ENCODE measurements at regions not wholly inside any gene's neighbourhood (a gene's known extent, or its start where the extent isn't known, plus 50 kb on each side); places are given as distances from the start of the nearest gene placed in this dataset.

- 68% methylated on average over 1 of the region's 1 CpG for WGBS
- DNase-seq (ENCODE audit: low spot score in 2 of 2): no peak
- no peaks in the 10 kb centered on the region for H3K36me3 ChIP-seq
Measured at GRCh38 chr13:54361460-54361859, 1332.8 kb downstream of the OLFM4 start.

GRCh38 chr13:54366728-54367127 is 1338.1 kb downstream of the OLFM4 start:
- no peaks in the 10 kb centered on the region for H3K27me3 ChIP-seq
- no peaks in the 10 kb centered on the region for H3K36me3 ChIP-seq
- 55% methylated on average over 1 of the region's 1 CpG for WGBS
- no peaks in the 10 kb centered on the region for H3K4me1 ChIP-seq
- TF ChIP-seq POLR2AphosphoS5 (IDR thresholded peaks at IDR 0.05) (no peak), POLR2A (IDR thresholded peaks at IDR 0.05) (no peak), CTCF (IDR thresholded peaks at IDR 0.05) (no peak), EP300 (IDR thresholded peaks at IDR 0.05) (no peak)
- H3K9me3 ChIP-seq: no peaks in the 10 kb centered on the region
- H3K4me3 ChIP-seq: no peak overlapping the region
- no peak for DNase-seq (ENCODE audit: low spot score in 2 of 2)
- H3K27ac ChIP-seq: no peak overlapping the region

More at GRCh38 chr13:54361460-54361859, 1332.8 kb downstream of the OLFM4 start:
- Histone ChIP-seq H3K27ac (no peak overlapping the region), H3K4me1 (no peaks in the 10 kb centered on the region), H3K4me3 (no peak overlapping the region), H3K9me3 (no peaks in the 10 kb centered on the region), H3K27me3 (no peaks in the 10 kb centered on the region)
- TF ChIP-seq POLR2AphosphoS5 (IDR thresholded peaks at IDR 0.05) (no peak), CTCF (IDR thresholded peaks at IDR 0.05) (no peak), POLR2A (IDR thresholded peaks at IDR 0.05) (no peak), EP300 (IDR thresholded peaks at IDR 0.05) (no peak)

- H3K27ac ChIP-seq: no peak overlapping the region
- 68% methylated on average over 5 of the region's 5 CpGs for WGBS
- no peaks in the 10 kb centered on the region for H3K27me3 ChIP-seq
- H3K36me3 ChIP-seq: no peaks in the 10 kb centered on the region
- H3K9me3 ChIP-seq: no peaks in the 10 kb centered on the region
- TF ChIP-seq EP300 (IDR thresholded peaks at IDR 0.05): no peak
- TF ChIP-seq POLR2AphosphoS5 (IDR thresholded peaks at IDR 0.05): no peak
- TF ChIP-seq POLR2A (IDR thresholded peaks at IDR 0.05): no peak
- no peak for TF ChIP-seq CTCF (IDR thresholded peaks at IDR 0.05)
- H3K4me1 ChIP-seq: no peaks in the 10 kb centered on the region
- H3K4me3 ChIP-seq: no peak overlapping the region
- DNase-seq (ENCODE audit: low spot score in 2 of 2): no peak
Measured at GRCh38 chr13:54367639-54368271, 1339.1 kb downstream of the OLFM4 start.

- Histone ChIP-seq H3K27ac (no peak overlapping the region), H3K36me3 (no peaks in the 10 kb centered on the region), H3K4me1 (no peaks in the 10 kb centered on the region), H3K4me3 (no peak overlapping the region), H3K9me3 (no peaks in the 10 kb centered on the region), H3K27me3 (no peaks in the 10 kb centered on the region)
- no peak for DNase-seq (ENCODE audit: low spot score in 2 of 2)
- TF ChIP-seq EP300 (IDR thresholded peaks at IDR 0.05): no peak
- no peak for TF ChIP-seq CTCF (IDR thresholded peaks at IDR 0.05)
- TF ChIP-seq POLR2A (IDR thresholded peaks at IDR 0.05): no peak
- TF ChIP-seq POLR2AphosphoS5 (IDR thresholded peaks at IDR 0.05): no peak
Measured at GRCh38 chr13:54368387-54368786, 1339.8 kb downstream of the OLFM4 start.

GRCh38 chr13:54373211-54373610 is 1344.6 kb downstream of the OLFM4 start:
- no peaks in the 10 kb centered on the region for H3K27me3 ChIP-seq

More at GRCh38 chr13:54373211-54373610, 1344.6 kb downstream of the OLFM4 start:
- no peak for TF ChIP-seq EP300 (IDR thresholded peaks at IDR 0.05)
- TF ChIP-seq CTCF (IDR thresholded peaks at IDR 0.05): no peak
- no peak for TF ChIP-seq POLR2AphosphoS5 (IDR thresholded peaks at IDR 0.05)
- no peak for TF ChIP-seq POLR2A (IDR thresholded peaks at IDR 0.05)
- WGBS: 0% methylated on average over 1 of the region's 1 CpG
- no peak overlapping the region for H3K27ac ChIP-seq
- no peak for DNase-seq (ENCODE audit: low spot score in 2 of 2)
- H3K4me3 ChIP-seq: no peak overlapping the region
- no peaks in the 10 kb centered on the region for H3K4me1 ChIP-seq
- no peaks in the 10 kb centered on the region for H3K36me3 ChIP-seq
- no peaks in the 10 kb centered on the region for H3K9me3 ChIP-seq

Data from suprapubic skin (tissue), 4 donors.